Pancreas (tissue), 10 donors: ENCODE measurements at regions not wholly inside any gene's neighbourhood (a gene's known extent, or its start where the extent isn't known, plus 50 kb on each side); places are given as distances from the start of the nearest gene placed in this dataset.

Source experiments
- ATAC-seq, 4 donors: fragments of 200-7000 bp; cut with Tn5 transposase; one replicate each; pipeline versions ENCODE4 v1.8.0 to v1.9.1; 2020; ENCODE audit warnings: mild to moderate bottlenecking in 4 of 4, moderate library complexity in 4 of 4
- DNase-seq, 6 donors: peaks; one replicate each; pipeline ENCODE4 v3.0.0-alpha.2; 2020
- FAIRE-seq: peaks from 2 replicates; lab custom pipeline; 2012; peaks lifted over from hg19 to GRCh38; lab: Jason Lieb, UNC
- H3K27ac ChIP-seq, 4 donors: fragments of 200-600 bp; sonication (generic); 1 replicate in 3 of 4; 2 replicates in 1 of 4; pipeline versions ENCODE4 v1.5.0 to v1.8.0; 2020
- H3K27me3 ChIP-seq, 4 donors: fragments of 200-600 bp; one replicate each; pipeline ENCODE4 v1.8.0; 2021
- H3K36me3 ChIP-seq, 3 donors: fragments of 200-600 bp; sonication (generic) in 1 of 3; one replicate each; pipeline versions ENCODE4 v1.5.0 to v1.8.0; 2020 to 2021
- H3K4me1 ChIP-seq, 3 donors: fragments of 200-600 bp; one replicate each; pipeline ENCODE4 v1.8.0; 2021
- H3K4me3 ChIP-seq, 4 donors: fragments of 200-600 bp; sonication (generic) in 2 of 4; one replicate each; pipeline versions ENCODE4 v1.5.0 to v1.8.0; 2020 to 2021
- H3K9me3 ChIP-seq, 4 donors: fragments of 200-600 bp; one replicate each; pipeline ENCODE4 v1.8.0; 2021
- WGBS, 2 donors: extraction: QIAGEN DNeasy Blood & Tissue Kit; methylation state at CpG; one replicate each; pipeline ENCODE4 v1.1.7; 2013; 5-methylcytosine and 5-hydroxymethylcytosine counted together
- intact Hi-C, 3 donors: fragments of 100-400 bp; cut with DNase I; formaldehyde crosslinking; loops; one replicate each; pipeline versions ENCODE4 v1.11.1 to v1.14.2; 2022
- TF ChIP-seq, protein P1 (sequence below), 4 donors: fragments of 200-600 bp; sonication (generic) in 3 of 4; IDR thresholded peaks; one replicate each; pipeline versions ENCODE4 v1.5.0 to v1.8.0; 2021; ENCODE audit warnings: antibody characterized with exemption in 4 of 4
- donor health status: healthy with polysubstance abuse.
- donor health status: DM: no; HTN: no; CAD: no; lungs with moderate emphysema.
- donor health status: DM: no; HTN: no; CAD: no.
- donor health status: control.
- donor health status: control.
- donor health status: Bipolar disorder and iron deficiency.
- donor health status: DM: yes; HTN: yes; CAD: no.
- donor health status: DM: no; HTN: no; CAD: no.
- donor health status: DM: no; HTN: no; CAD: no.
- donor health status: DM: yes; HTN: yes; CAD: no.

DNA sequence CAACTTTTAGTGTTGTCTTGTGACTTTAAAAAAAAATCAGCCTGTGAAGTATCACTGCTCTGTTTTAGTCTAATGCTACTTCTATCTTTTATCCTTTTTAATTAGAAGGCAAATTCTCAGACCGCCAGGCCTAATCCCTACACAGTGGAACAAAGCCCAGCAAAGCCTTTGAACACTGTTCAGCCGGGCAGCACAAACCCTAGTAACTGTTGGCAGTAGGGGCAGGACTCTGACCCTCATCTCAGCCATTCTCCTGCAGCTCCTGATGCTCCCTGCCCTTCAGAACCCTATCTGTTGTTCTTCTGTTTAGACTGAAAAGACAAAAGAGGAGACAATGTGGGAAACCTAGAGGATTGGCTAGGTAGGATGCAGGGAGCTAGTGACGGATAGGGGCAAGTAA is 78.0 kb upstream of the OTX2 start:
- FAIRE-seq (no peak), ATAC-seq (no peak), DNase-seq (no peak)
- Histone ChIP-seq H3K36me3 (no peaks in the 10 kb centered on the region), H3K27me3 (peaks cover 0 to 12% (median 0%) of the 10 kb centered on the region in 4 donors), H3K4me1 (no peaks in the 10 kb centered on the region), H3K27ac (no peak overlapping the region), H3K9me3 (no peaks in the 10 kb centered on the region), H3K4me3 (no peak overlapping the region)
- TF ChIP-seq, protein P1, sequence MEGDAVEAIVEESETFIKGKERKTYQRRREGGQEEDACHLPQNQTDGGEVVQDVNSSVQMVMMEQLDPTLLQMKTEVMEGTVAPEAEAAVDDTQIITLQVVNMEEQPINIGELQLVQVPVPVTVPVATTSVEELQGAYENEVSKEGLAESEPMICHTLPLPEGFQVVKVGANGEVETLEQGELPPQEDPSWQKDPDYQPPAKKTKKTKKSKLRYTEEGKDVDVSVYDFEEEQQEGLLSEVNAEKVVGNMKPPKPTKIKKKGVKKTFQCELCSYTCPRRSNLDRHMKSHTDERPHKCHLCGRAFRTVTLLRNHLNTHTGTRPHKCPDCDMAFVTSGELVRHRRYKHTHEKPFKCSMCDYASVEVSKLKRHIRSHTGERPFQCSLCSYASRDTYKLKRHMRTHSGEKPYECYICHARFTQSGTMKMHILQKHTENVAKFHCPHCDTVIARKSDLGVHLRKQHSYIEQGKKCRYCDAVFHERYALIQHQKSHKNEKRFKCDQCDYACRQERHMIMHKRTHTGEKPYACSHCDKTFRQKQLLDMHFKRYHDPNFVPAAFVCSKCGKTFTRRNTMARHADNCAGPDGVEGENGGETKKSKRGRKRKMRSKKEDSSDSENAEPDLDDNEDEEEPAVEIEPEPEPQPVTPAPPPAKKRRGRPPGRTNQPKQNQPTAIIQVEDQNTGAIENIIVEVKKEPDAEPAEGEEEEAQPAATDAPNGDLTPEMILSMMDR (IDR thresholded peaks at IDR 0.05) = no peak
- intact Hi-C loops = no loop called here
- WGBS, 2 donors = 69 to 78% methylated on average over 3 of the region's 3 CpGs

DNA sequence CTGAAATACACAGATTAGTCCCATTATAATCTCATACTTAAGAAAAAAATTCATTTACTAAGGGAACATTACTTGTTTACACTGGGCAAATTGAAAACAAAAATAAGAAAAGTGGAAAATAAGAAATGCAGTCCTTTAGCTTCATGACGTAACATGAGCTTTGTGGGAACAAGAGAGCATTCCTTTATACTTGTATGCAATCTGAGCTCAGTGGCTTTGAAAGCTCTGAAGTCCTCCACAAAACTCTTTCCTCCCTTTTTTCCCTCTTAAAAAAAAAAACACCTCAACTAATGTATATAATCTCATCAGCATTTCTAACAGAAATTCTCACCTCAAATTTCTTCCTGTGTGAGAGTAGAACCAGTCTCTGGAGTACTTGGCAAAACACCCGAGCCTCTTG is 76.9 kb upstream of the OTX2 start:
- no peak for FAIRE-seq
- DNase-seq = no peak
- WGBS, 2 donors = 57% methylated on average over 2 of the region's 2 CpGs
- Histone ChIP-seq H3K27me3 (peaks cover 0 to 12% (median 0%) of the 10 kb centered on the region in 4 donors), H3K36me3 (no peaks in the 10 kb centered on the region), H3K4me1 (no peaks in the 10 kb centered on the region), H3K9me3 (no peaks in the 10 kb centered on the region), H3K4me3 (no peak overlapping the region), H3K27ac (no peak overlapping the region)
- intact Hi-C loops = no loop called here
- no peak for ATAC-seq
- TF ChIP-seq, protein P1 (IDR thresholded peaks at IDR 0.05) = no peak

DNA sequence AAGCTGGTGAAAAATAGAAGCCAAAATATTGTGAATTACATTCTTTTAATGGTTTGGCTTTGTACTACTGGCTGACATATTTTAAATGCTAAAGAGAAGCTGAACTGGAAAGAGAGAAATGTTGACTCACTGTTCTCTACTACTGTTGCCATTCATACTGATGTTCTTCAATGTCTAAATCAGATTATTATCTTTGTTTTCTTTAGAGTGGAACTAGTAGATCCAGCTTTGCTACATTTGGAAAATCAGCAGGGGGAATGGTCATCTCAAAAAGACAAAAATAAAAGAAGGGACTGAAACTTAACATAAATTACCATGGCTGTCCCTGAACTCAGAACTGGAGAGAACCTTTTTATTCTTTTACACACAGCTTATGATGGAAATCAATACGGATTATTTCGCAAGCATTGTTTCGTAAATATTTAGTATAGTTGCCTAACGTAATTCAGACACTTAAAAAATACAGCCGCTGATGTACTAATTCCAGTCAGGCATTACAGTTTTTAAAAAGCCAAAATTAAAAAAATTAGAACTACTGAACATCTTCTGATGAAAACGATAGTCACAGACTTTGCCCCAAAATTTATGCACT is 76.3 kb upstream of the OTX2 start:
- H3K4me1 ChIP-seq = no peaks in the 10 kb centered on the region
- H3K9me3 ChIP-seq = no peaks in the 10 kb centered on the region
- WGBS, 2 donors = 51 to 62% methylated on average over 6 of the region's 6 CpGs
- H3K27ac ChIP-seq = no peak overlapping the region
- H3K36me3 ChIP-seq = no peaks in the 10 kb centered on the region
- no peak for DNase-seq
- H3K4me3 ChIP-seq = no peak overlapping the region
- no peak for FAIRE-seq
- no peak for ATAC-seq
- TF ChIP-seq, protein P1 (IDR thresholded peaks at IDR 0.05) = no peak
- intact Hi-C loops = no loop called here
- peaks cover 0 to 12% (median 0%) of the 10 kb centered on the region in 4 donors for H3K27me3 ChIP-seq

DNA sequence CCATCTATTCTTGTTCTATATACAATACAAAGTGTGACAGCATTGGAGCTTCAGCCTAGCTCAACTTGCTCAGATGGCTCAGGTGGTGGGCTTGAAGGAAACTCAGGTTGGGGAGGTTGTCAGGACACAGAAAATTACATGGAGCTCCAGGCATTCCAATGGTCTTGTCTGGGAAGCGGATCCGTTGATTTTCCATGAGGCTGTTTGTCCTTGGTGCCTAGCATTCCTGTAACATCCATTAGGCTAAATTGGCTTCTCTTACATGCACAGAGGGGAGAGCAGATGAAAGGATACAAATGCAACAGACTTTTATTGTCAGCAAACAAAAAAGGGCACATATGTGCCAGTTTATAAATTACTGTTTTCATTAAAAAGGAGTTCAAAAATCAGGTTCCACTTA is 75.5 kb upstream of the OTX2 start:
- FAIRE-seq (no peak), ATAC-seq (no peak), DNase-seq (no peak)
- 42 to 46% methylated on average over 2 of the region's 2 CpGs for WGBS, 2 donors
- no peaks in the 10 kb centered on the region for H3K36me3 ChIP-seq
- intact Hi-C loops = no loop called here
- H3K27me3 ChIP-seq = peaks cover 0 to 12% (median 0%) of the 10 kb centered on the region in 4 donors
- no peaks in the 10 kb centered on the region for H3K9me3 ChIP-seq
- no peaks in the 10 kb centered on the region for H3K4me1 ChIP-seq
- TF ChIP-seq, protein P1 (IDR thresholded peaks at IDR 0.05) = no peak
- H3K4me3 ChIP-seq = no peak overlapping the region
- H3K27ac ChIP-seq = no peak overlapping the region

DNA sequence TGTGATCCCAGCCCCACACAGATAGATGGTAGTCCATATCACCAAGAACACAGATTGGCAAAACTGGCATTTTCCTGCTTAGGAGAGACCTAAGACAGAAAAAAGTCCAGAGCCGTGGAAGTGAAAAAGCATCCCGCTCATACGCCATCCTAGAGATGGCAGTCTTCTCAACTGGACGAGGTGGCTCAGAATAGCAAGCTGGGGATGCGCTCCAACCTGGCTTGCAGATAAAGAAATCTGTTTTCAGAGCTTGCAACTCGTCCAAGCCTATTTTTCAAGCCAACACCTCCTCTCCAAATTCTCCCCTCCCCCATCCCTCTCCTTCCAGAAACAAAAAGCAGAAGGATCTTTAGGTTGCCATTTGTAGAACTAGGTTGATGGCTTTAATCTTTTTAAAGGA is 74.3 kb upstream of the OTX2 start:
- 48 to 50% methylated on average over 6 of the region's 6 CpGs for WGBS, 2 donors
- Histone ChIP-seq H3K27ac (no peak overlapping the region), H3K4me1 (no peaks in the 10 kb centered on the region), H3K36me3 (no peaks in the 10 kb centered on the region), H3K9me3 (no peaks in the 10 kb centered on the region), H3K4me3 (no peak overlapping the region), H3K27me3 (peaks cover 0 to 12% (median 0%) of the 10 kb centered on the region in 4 donors)
- intact Hi-C loops = no loop called here
- DNase-seq = no peak
- TF ChIP-seq, protein P1 (IDR thresholded peaks at IDR 0.05) = no peak
- FAIRE-seq = no peak
- no peak for ATAC-seq
